Sigmoid colon (tissue), 6 donors: ENCODE measurements at regions not wholly inside any gene's neighbourhood (a gene's known extent, or its start where the extent isn't known, plus 50 kb on each side); places are given as distances from the start of the nearest gene placed in this dataset.
"Not testable (repeated sequence)": the region's sequence is repeated elsewhere in the genome, so short reads cannot be mapped to it uniquely, and the experiment has no call there.

Experiments used
- DNase-seq: peaks from one replicate; pipeline ENCODE4 v3.0.0-alpha.2; 2019
- H3K27ac ChIP-seq, 4 donors: fragments of 200-600 bp; sonication (generic); one replicate each; pipeline ENCODE4 v1.5.1; 2016 to 2019; ENCODE audit warnings: mild to moderate bottlenecking in 1 of 4
- H3K27me3 ChIP-seq, 3 donors: fragments of 200-600 bp; sonication (generic); one replicate each; pipeline ENCODE4 v1.5.1; 2019; ENCODE audit warnings: mild to moderate bottlenecking in 1 of 3
- H3K36me3 ChIP-seq, 4 donors: fragments of 200-600 bp; sonication (generic); one replicate each; pipeline ENCODE4 v1.5.1; 2016 to 2019
- H3K4me1 ChIP-seq, 4 donors: fragments of 200-600 bp; sonication (generic); one replicate each; pipeline ENCODE4 v1.5.1; 2017 to 2019
- H3K4me3 ChIP-seq, 4 donors: fragments of 200-600 bp; sonication (generic); one replicate each; pipeline ENCODE4 v1.5.1; 2017 to 2019; ENCODE audit warnings: mild to moderate bottlenecking in 2 of 4, moderate library complexity in 1 of 4
- H3K9me3 ChIP-seq, 4 donors: fragments of 200-600 bp in 3 of 4; sonication (generic) in 3 of 4; one replicate each; pipeline versions ENCODE4 v1.5.1 to v1.6.1; 2013 to 2019
- EP300 ChIP-seq, 4 donors: sonication (generic); formaldehyde crosslinking; IDR thresholded peaks; one replicate each; pipeline ENCODE4 v1.6.1; 2017; ENCODE audit warnings: antibody characterized with exemption in 4 of 4
- POLR2A ChIP-seq, 2 donors: fragments of 450-650 bp; IDR thresholded peaks; one replicate each; pipeline ENCODE4 v1.6.1; 2016; ENCODE audit warnings: antibody characterized with exemption in 2 of 2, mild to moderate bottlenecking in 2 of 2, moderate library complexity in 2 of 2
- POLR2AphosphoS5 ChIP-seq, 4 donors: sonication (generic); formaldehyde crosslinking; IDR thresholded peaks; one replicate each; pipeline ENCODE4 v1.6.1; 2017; ENCODE audit warnings: antibody characterized with exemption in 4 of 4
- WGBS, 2 donors: extraction: QIAGEN DNeasy Blood & Tissue Kit; methylation state at CpG; one replicate each; pipeline ENCODE4 v1.1.7; 2013; 5-methylcytosine and 5-hydroxymethylcytosine counted together
- intact Hi-C: fragments of 100-400 bp; cut with DNase I; formaldehyde crosslinking; loops from one replicate; pipeline ENCODE4 v1.15.1; 2023
- TF ChIP-seq, protein P1 (sequence below), 4 experiments: fragments of 450-650 bp in 3 of 4; fragments of 200-600 bp in 1 of 4; IDR thresholded peaks; one replicate each; pipeline ENCODE4 v1.5.1; 2016 to 2019; ENCODE audit warnings: antibody characterized with exemption in 4 of 4, mild to moderate bottlenecking in 3 of 4, moderate library complexity in 2 of 4
- donor health status: healthy with polysubstance abuse.
- donor health status: healthy.

DNA sequence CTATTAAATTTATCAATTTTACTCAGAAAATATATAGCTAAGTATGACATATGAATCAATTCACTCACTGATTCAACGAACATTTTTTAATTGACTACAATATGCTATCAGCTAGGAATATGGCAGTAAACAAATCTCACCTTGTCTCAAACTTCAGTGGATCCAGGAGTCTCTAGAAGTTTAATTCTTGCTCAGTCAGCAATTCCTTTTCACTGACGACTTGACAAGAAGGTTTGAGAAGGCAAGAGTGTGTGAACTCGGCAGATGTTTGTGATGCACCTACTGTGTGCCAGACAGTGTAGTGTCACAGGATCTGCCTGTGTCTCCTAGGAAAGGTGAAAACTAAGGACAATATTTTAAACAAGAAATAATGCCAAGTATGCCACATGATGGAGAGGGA is 4175.7 kb upstream of the OR11H1 start:
- H3K36me3 ChIP-seq, H3K4me1 ChIP-seq, intact Hi-C loops, DNase-seq, H3K27me3 ChIP-seq, H3K4me3 ChIP-seq, H3K27ac ChIP-seq, H3K9me3 ChIP-seq: not testable (repeated sequence)
- 62 to 68% methylated on average over 3 of the region's 3 CpGs for WGBS, 2 donors

DNA sequence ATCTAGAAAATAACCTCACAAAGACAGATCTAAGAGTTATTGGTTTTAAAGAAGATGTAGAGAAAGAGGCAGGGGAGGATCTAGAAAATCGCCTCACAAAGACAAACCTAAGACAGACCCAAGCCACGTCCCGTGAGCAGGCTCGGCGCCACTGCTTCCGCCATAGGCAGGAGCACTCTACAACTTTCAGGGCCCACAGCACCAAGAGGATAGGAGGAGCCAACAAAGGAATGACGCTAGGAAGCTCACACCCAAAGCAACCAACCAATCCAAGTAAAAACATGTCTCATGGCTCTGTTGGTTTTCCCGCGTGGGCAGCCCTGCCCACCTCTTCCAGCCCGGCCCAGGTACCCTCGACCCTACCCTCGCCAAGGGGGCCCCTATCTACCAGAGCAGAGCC is 4167.4 kb upstream of the OR11H1 start:
- H3K4me3 ChIP-seq = no peak overlapping the region
- H3K27ac ChIP-seq = no peak overlapping the region
- WGBS, 2 donors = 66 to 76% methylated on average over 12 of the region's 12 CpGs
- H3K4me1 ChIP-seq = no peaks in the 10 kb centered on the region
- no peaks in the 10 kb centered on the region for H3K36me3 ChIP-seq
- intact Hi-C loops = no loop called here
- peaks cover 0 to 23% (median 2%) of the 10 kb centered on the region in 4 donors for H3K9me3 ChIP-seq
- no peaks in the 10 kb centered on the region for H3K27me3 ChIP-seq
- no peak for DNase-seq
- TF ChIP-seq EP300 (IDR thresholded peaks at IDR 0.05) (no peak), POLR2A (IDR thresholded peaks at IDR 0.05) (no peak), POLR2AphosphoS5 (IDR thresholded peaks at IDR 0.05) (no peak)
- TF ChIP-seq, protein P1, sequence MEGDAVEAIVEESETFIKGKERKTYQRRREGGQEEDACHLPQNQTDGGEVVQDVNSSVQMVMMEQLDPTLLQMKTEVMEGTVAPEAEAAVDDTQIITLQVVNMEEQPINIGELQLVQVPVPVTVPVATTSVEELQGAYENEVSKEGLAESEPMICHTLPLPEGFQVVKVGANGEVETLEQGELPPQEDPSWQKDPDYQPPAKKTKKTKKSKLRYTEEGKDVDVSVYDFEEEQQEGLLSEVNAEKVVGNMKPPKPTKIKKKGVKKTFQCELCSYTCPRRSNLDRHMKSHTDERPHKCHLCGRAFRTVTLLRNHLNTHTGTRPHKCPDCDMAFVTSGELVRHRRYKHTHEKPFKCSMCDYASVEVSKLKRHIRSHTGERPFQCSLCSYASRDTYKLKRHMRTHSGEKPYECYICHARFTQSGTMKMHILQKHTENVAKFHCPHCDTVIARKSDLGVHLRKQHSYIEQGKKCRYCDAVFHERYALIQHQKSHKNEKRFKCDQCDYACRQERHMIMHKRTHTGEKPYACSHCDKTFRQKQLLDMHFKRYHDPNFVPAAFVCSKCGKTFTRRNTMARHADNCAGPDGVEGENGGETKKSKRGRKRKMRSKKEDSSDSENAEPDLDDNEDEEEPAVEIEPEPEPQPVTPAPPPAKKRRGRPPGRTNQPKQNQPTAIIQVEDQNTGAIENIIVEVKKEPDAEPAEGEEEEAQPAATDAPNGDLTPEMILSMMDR (IDR thresholded peaks at IDR 0.05) = no peak

DNA sequence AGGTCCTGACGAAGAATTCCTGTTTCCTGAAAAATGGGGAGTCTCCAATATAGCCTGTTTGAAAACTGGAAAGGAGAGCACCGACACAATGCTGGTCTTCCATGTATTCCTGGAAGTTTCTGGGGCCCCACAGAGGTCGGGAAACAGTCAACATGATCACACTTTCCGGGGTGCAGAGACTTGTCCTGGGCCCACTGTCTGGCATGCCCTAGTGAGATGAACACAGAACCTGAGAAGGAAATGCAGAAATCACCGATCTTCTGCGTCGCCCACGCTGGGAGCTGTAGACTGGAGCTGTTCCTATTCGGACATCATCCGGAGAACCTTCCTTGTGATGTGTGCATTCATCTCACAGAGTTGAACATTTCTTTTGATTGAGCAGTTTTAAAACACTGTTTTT is 4166.5 kb upstream of the OR11H1 start:
- H3K27ac ChIP-seq, intact Hi-C loops, H3K27me3 ChIP-seq, H3K4me1 ChIP-seq, H3K4me3 ChIP-seq, H3K36me3 ChIP-seq, DNase-seq: not testable (repeated sequence)
- H3K9me3 ChIP-seq = peaks cover 0 to 23% (median 2%) of the 10 kb centered on the region in 4 donors
- 78 to 81% methylated on average over 10 of the region's 10 CpGs for WGBS, 2 donors

GRCh38 chr22:11369612-11370307 is 4158.2 kb upstream of the OR11H1 start:
- DNase-seq, H3K4me1 ChIP-seq, H3K36me3 ChIP-seq, H3K27ac ChIP-seq, H3K27me3 ChIP-seq, H3K4me3 ChIP-seq, intact Hi-C loops: not testable (repeated sequence)
- H3K9me3 ChIP-seq = peaks cover 0 to 11% (median 0%) of the 10 kb centered on the region in 4 donors
- 82 to 84% methylated on average over 1 of the region's 2 CpGs for WGBS, 2 donors

DNA sequence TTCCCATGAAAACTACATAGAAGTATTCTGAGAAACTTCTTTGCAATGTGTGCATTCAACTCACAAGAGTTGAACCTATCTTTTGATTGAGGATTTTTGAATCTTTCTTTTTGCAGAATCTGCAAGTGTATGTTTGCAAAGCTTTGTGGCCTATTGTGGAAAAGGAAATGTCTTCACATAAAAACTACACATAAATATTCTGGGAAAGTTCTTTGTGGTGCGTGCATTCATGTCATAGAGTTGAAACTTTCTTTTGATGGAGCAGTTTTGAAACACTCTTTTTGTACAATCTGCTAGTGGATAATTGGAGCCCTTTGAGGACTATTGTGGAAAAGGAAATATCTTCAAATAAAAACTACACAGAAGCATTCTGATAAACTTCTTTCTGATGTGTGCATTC is 4157.7 kb upstream of the OR11H1 start:
- H3K4me3 ChIP-seq, intact Hi-C loops, H3K36me3 ChIP-seq, H3K4me1 ChIP-seq, H3K27me3 ChIP-seq, H3K27ac ChIP-seq, DNase-seq: not testable (repeated sequence)
- no CpG with 5 or more reads among the region's 1 CpG for WGBS, 2 donors
- H3K9me3 ChIP-seq = peaks cover 0 to 13% (median 0%) of the 10 kb centered on the region in 4 donors
